ENCODE measurements at regions not wholly inside any gene's neighbourhood (a gene's known extent, or its start where the extent isn't known, plus 50 kb on each side); places are given as distances from the start of the nearest gene placed in this dataset.

- TF ChIP-seq, protein P1, sequence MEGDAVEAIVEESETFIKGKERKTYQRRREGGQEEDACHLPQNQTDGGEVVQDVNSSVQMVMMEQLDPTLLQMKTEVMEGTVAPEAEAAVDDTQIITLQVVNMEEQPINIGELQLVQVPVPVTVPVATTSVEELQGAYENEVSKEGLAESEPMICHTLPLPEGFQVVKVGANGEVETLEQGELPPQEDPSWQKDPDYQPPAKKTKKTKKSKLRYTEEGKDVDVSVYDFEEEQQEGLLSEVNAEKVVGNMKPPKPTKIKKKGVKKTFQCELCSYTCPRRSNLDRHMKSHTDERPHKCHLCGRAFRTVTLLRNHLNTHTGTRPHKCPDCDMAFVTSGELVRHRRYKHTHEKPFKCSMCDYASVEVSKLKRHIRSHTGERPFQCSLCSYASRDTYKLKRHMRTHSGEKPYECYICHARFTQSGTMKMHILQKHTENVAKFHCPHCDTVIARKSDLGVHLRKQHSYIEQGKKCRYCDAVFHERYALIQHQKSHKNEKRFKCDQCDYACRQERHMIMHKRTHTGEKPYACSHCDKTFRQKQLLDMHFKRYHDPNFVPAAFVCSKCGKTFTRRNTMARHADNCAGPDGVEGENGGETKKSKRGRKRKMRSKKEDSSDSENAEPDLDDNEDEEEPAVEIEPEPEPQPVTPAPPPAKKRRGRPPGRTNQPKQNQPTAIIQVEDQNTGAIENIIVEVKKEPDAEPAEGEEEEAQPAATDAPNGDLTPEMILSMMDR (IDR thresholded peaks at IDR 0.05; ENCODE audit: insufficient read depth, low read depth, low read length), result no peak
- TF ChIP-seq EZH2 (IDR thresholded peaks at IDR 0.05; ENCODE audit: insufficient read depth, low read length), result no peak
These were observed 345.0 kb downstream of the TUSC7 start for GRCh38 chr3:117054556-117054955.

All from astrocyte (in vitro differentiated cells and primary cell).